ENCODE measurements at regions not wholly inside any gene's neighbourhood (a gene's known extent, or its start where the extent isn't known, plus 50 kb on each side); places are given as distances from the start of the nearest gene placed in this dataset.

DNA sequence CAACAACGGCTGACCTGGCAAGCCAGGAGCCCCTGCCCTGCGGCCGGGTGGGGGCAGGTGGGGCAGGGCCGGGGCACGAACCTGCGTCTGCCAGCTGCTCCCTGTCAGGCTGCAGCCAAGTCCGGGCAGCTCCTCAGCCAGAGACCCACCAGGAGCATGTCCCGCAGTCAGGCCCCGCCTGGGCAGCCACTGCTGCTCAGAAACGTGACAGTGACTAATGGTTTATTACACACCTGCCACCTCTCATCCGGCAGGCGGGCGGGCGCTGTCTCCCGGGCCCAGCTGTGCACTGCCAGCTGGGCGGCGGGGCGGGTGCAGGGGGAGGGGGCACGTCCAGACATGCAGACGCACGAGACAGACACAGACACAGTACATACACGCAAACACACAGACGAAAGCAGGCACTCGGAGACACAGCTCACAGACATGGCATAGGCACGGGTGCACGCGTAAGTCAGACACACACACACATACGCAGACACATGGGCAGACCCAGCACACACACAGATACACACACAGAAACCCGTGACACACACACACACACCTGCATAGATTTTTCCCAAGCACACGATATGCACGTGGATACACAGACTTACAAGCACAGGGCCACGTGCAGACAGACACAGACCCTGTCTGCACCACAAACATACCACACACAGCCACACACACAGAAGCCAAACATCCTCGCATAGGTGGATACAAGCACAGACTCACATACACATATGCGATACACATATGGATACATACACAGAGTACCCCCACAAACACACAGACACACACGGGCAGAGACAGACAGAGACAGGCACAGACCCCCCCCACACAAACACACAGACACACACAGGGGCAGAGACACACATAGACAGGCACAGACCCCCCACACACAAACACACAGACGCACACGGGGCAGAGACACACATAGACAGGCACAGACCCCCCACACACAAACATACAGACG lies 248.3 kb upstream of the CIBAR2 start:
- DNase-seq (ENCODE audit: low spot score) = no peak

DNA sequence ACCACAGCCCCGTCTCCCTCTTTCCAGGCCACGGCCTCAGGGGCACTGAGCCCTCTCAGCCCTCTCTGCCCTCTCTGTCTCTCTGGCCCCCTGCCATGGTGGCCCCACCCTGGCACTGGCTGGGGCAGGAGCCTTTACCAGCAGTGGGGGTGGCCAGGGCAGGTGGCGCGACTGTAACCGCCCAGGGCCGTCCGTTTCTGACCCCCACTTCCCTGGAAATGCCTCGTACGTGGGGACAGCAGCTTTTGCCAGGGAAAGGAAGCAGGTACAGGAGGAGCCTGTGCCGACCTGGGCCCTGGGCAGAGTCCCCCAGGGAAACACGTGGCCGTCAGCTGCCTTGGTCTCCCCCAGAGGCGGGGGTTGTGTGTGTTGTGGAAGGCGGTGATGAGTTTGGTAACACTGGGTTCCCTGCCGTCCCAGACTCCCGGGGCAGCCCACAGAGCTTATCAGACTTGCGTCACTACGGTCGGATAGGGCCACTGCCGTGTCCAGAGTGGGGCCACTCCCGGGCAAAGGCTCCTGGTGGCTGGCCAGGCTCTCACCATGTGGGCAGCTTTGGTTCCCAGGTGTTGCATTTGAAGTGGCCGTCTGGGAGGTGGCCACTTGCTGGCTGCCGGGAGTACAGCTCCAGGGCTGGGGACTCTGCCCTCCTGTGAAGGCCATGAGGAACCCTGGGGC lies 249.3 kb upstream of the CIBAR2 start:
- DNase-seq (ENCODE audit: low spot score) = no peak

DNA sequence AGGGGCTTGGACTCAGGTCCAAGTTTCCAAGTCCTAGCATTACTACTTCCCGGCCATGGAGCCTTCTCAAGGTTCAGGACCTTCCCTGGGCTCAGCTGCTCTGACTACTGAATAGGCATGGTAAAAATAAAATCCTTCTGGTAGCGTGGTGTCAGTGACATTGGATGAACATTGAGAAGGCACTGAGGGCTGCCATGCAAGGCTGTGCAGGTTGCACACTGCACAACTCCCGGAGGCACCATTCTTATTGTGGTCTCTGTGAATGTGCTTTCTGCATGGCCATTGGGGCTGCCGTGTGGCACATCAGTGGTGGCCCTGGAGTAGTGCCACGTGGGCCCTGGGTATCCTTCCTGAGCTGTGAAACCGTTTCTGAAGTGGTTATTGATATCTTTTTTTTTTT lies 250.2 kb upstream of the CIBAR2 start:
- DNase-seq (ENCODE audit: low spot score) = no peak

DNA sequence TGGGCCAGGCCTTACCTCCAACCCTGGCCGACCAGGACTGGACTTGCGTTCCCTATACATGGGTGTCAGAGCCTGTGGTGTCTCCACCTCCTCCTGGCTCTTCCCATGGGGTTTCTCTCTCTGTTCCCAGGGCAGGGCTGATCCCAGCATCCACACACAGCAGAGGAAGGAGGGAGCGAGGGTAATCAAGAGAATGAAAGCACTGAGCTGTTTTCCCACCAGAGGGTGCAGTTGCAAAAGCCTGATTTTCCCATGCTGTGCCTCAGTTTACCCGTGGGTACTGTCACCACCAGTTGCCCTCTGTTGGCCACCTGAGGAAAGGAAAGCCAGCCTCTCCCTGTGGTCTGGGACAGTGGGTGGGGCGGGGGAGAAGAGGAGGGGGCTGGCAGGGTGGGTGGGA lies 249.7 kb upstream of the GSE1 start:
- no peak for DNase-seq (ENCODE audit: low spot score)

DNA sequence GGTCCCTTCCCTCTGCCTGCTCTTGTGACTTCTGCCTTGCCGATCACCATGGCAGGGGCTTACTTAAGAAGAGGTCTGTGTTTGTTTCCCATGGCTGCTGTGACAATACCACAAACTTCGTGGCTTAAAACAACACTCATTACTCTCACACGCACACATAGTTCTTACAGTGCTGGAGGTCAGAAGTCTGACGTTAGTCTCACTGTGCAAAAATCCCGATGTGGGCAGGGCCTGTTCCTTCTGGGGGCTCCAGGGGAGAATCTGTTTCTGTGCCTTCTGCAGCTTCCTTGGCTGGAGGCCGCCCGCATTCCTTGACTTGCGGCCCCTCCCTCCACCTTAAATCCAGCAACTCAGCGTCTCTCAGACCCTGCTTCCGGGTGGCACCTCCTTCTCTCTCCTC lies 249.2 kb upstream of the GSE1 start:
- DNase-seq (ENCODE audit: low spot score) = no peak

DNA sequence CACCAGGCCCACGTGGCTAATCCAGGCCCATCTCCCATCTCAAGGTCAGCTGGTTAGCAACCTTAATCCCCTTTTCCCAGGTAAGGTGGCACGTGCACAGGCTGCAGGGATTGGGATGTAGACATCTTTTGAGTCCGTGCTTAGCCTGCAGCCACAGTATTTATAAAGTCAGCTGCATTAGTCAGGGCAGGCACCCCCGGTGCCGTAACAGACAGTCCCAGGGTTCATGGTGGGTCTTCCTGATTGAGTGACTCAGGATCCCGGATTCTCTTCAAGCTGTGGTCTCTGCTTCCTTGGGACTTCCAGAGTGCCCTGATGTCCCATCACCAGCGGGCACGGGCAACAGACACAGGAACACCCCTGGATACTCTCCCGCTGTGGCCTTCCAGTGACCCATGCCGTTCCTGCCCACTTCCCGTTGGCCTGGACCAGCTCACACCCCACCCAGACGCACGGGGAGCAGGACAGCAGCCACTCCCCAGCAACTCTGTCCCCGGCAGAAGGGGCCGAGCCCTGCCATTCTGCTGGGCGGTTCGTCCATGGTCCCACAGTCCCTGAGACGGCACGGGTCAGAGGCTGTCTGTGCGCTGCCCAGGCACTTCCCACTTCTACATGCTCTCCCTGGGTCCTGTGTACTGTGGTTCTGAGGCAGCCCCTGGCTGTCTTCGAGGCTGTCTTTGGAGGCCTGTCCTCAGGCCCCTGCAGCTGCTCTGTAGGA lies 248.6 kb upstream of the GSE1 start:
- no peak for DNase-seq (ENCODE audit: low spot score)

DNA sequence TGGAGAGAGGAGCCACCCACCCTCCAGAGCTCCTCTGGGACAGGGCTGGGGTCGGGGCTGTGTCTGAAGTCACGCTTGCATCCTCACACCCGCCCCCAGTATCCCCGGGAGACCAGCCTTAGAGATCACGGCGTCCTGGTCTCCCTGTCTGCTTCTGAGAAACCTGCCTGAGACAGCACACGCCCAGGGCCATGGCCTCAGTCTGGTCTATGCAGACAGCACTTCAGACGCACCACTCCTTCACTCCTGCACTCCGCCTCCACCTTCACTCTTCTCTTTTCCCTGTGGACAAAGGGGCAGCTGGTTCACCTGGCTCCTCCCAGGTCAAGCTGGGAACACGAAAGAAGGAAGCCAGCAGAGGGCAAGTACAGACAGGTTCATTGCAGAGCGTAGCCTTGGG lies 248.0 kb upstream of the GSE1 start:
- no peak for DNase-seq (ENCODE audit: low spot score)

DNA sequence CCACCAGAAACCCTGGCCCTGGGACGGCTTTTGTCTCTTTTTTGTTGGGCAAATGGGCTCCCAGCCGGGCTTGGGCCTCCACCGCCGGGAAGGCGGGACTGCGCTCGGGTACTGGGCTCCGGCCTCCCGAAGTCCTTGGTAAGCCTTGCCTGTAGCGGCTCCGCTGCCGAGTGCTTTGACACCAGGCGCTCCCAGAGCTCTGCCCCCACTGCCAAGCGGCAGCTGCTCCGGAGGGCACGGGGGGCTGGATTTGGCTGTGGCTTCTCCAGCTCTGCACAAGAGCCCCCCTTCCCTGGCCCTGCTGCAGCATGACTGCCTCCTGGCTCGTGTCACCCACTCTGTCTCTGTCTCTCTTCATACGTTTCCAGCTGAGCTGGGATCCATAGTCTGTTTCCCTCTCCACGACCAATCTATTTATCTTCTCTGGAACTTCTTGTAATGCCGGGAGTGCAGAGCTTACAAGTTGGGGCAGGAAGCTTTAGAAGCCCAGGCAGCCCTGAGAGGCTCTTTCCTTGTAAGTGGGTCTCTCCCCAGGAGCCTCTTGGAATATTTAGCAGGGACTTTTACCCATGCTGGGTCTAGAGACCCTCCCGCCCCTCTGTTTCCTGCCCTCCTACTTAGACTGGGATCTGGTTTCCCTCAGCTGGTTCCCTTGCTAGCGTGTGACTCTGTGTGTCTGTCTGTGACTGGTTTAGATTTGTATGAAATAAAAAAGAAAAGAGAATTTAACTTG lies 246.9 kb upstream of the GSE1 start:
- no peak for DNase-seq (ENCODE audit: low spot score)

DNA sequence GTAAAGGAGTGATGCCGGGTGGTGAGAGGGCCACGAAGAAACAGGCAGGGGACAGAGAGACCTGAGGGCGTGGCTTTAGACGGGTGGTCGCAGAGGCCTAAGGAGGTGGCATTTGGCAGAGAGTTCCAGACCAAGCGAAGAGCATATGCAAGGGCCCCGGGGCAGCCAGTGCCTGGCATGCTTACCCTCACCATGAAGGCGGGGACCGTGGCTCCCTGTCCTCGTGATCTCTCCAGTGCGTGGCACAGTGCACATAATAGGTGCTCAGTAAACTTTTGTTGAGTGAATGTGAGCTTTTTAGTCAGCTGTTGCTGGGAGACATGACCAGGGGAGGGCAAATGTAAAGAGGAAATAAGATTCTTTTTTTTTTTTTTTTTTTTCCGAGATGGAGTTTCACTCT lies 245.6 kb upstream of the GSE1 start:
- DNase-seq (ENCODE audit: low spot score) = no peak

DNA sequence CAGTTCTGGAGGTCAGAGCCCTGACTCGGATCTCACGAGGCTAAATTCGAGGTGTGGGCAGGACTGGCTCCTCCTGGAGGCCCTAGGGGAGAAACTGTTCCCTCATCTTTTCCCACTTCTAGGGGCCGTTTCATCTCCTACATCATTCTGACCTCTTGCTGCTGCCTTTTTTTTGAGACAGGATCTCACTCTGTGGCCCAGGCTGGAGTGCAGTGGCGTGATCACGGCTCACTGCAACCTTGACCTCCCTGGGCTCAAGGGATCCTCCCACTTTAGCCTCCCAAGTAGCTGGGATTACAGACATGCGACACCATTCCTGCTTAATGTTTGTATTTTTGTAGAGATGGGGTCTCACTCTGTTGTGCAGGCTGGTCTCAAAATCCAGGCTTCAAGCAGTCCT lies 244.1 kb upstream of the GSE1 start:
- no peak for DNase-seq (ENCODE audit: low spot score)

DNA sequence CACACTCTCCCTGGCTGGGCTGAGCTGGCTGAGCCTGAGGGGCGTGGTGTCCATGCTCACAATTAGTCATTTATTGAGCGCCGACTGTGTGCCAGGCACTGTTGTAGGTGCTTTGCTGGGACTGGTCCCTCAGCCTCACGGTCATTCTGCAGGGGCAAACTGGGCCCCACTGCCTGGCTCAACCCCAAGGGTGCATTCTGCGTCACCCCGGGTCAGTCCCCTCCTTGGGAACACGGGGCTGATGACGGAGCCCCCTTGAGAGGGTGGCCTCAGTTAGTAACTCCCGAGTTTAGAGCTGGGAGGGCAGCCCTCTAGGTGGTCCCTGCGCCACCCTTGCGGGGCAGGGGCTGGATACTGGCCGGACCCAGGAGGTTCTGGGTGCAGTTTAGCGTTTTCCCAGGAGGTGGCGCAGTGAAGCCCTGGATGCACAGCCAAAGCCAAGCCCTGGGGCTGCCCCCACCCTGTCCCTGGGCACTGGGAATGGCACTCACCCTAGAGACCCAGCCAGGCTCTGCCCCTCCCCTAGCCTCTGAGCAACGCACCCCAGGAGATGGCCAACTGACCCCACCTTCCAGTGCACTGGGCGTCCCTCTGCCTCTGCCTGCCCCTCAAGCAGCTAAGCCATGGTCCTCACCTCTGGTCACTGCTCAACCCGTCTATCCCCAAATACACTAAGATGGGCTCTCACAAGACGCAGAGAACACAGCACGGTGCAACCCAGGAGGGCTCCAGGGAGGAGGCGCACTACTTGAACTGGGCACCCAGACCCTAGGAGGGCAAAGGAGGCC lies 243.2 kb upstream of the GSE1 start:
- no peak for DNase-seq (ENCODE audit: low spot score)

DNA sequence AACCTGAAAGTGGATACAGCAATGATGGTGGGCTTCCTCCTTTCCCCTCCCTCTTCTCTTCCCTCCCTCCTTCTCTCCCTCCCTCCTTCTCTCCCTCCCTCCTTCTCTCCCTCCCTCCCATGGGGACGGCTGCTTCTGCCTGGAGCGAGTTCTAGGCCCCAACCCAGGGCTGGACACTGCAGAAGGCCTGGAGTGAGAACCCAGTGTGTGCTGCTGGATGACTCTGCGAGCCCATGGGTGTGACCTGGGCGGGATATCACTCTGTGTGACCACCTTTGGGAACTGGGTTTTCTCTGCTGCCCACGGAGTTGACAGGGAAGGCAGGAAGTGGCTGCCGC lies 242.6 kb upstream of the GSE1 start:
- DNase-seq (ENCODE audit: low spot score) = no peak

DNA sequence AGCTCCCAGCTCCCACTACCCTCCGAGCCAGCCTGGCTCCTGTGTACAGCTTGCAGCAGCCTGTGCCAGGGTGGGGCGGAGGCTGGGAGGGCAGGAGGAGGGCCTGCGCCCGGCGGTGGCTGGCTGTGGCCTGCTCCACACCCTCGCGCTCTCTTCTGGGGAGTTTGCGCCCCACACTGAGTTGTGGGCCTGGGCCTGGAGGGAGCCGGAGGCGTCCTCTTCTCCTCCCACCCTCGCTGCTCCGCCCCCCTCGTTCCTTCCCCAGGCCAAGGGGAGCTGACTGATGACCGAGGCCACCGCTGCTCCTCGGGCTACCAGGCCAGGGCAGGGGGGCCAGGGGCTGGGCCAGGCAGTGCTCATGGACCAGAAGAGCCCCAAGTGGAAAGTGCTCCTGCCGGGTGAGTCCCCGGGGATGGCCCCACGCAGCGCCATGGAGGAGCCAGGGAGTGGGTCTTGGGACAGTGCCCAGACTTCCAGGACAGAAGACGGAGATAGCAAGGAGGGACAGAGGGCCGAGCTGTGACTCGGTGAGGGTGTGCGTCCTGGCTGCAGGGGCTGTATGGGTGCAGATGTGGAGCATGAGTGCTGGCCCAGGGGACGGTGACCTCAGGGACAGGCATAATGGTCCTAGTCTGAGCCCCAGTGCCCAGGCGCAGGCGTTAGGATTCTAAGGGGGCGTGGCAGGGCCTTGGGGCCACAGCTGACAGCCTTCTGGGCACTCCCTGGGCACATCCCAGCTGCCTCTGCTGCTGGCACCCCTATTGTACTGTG lies 242.1 kb upstream of the GSE1 start:
- DNase-seq (ENCODE audit: low spot score) = no peak

DNA sequence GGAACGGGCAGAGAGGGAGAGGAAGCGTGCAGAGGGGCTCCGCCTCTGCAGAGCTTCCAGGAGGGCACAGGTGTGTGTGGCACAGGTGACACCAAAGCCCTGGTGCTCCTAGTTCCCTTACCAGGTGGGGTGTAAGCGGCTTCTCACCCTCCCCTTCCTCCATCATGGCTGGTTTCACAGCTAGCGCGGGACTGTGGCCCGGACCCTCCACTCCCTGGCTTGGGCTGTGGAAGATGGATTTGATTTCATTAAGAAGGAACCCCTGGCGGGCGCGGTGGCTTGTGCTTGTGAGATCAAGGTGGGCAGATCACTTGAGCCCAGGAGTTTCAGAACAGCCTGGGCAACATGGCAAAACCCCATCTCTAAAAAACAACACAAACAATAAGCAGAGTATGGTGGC lies 241.2 kb upstream of the GSE1 start:
- DNase-seq (ENCODE audit: low spot score) = no peak

DNA sequence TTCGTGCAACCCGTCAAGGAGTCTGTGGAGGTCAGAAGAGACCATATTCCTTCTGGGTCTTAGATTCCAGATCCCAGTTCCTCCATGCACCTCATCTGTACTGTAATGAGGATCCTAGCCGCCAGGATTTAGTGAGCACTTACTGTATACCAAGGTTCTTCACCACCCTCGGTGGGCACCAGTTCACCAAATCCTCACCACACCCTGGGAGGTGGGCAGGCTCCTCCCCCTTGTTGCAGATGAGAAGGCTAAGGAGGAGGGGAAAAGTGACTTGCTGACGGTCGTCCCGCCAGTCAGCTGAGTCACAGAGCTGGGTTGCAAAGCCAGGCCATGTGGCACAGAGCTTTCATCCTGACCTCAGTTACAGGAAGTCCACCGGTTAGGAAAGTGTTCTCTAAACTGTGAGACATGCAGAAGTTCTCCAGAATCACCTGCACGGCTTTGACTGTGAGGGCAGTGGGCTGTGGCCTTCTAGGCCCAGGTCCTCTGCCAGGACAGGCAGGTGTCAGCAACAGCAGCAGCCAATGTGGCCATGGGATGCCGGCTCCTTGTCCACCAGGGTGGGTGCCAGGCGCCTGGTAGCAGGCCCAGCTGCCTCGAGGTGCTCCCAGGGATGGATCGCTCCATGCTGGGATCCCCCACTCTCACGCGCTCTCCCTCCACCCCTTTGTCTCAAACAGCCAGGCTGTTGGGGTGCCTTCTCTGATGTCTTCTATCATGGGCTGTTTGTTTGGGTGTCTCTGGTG lies 240.3 kb upstream of the GSE1 start:
- no peak for DNase-seq (ENCODE audit: low spot score)

DNA sequence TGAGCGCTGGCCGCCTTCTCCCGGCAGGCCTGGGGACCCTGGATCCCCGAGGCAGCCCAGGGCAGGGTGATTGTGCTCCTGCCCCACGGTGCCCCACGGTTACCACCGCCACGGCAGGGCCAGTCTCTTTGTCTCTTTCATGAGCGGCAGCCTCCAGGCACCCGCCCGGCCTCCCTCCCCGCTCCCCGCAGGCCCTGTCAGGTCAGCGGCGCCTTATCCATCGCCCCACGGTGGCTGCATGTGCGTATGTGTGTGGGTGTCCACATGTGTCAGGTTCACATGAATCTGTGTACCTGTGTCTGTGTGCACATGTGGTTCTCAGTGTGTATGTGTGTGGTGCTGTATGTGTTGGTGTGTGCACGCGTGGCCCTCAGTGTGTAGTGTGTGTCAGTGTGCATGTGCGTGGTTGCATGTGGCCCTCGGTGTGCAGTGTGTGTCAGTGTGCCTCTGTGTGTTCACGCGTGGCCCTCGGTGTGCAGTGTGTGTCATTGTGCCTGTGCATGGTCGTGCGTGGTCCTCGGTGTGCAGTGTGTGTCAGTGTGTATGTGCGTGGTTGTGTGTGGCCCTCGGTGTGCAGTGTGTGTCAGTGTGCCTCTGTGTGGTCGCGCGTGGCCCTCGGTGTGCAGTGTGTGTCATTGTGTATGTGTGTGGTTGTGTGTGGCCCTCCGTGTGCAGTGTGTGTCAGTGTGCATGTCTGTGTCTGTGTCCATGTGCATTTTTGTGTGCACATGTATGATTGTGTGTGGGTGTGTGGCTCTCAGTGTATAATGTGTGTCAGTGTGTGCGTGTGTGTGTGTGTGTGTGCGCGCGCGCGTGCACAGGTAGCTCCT lies 239.2 kb upstream of the GSE1 start:
- no peak for DNase-seq (ENCODE audit: low spot score)

DNA sequence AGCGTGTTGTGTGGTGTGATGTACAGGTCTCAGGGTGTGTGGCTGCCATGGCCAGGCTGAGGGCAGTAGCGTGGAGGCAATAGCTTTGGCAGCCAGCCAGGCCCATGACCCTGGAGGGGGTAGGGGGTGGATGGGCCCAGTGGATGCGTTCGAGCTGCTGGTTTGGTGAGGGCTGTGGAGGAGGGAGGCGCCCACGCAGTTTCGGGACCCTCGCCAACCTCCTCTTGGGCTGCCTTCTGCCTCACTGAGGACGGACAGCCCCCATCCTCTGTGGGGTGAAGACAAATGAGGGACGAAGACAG lies 238.6 kb upstream of the GSE1 start:
- no peak for DNase-seq (ENCODE audit: low spot score)

DNA sequence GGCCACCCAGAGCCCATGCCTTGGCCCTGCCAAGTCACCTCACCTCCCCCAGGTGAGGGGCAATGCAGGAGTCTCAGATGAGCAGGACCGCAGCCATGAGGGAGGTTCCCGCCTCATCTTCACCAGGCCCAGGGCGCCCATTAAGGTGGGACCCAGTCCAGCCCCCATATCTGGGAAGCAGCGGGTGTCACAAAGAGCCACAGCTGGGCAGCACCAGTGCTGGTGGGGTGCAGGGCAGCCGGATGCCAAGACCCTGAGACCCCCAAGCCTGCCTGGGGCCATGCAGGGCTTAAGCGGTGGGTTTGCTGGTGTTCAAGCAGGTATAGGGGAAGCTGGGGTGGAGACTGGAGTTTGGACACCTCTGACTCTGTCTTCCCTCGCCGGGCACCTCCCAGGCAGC lies 237.8 kb upstream of the GSE1 start:
- DNase-seq (ENCODE audit: low spot score) = no peak
